BJ (cell line): ENCODE measurements at regions not wholly inside any gene's neighbourhood (a gene's known extent, or its start where the extent isn't known, plus 50 kb on each side); places are given as distances from the start of the nearest gene placed in this dataset.

Experiments used
- CTCF ChIA-PET: fragments of 350-600 bp; formaldehyde crosslinking; extraction: SDS; loops from one replicate; lab custom pipeline; 2021; ENCODE audit warnings: antibody characterized with exemption, inconsistent platforms; lab: Yijun Ruan, JAX
- POLR2A ChIA-PET: fragments of 300-600 bp; sonication (Branson Sonifier 250); formaldehyde crosslinking; extraction: SDS; loops from one replicate; lab custom pipeline; 2021; ENCODE audit warnings: antibody characterized with exemption; lab: Charles Lee
- DNase-seq: peaks from one replicate; pipeline ENCODE4 v3.0.0-alpha.2; 2011; ENCODE audit warnings: low read depth
- H3K27me3 ChIP-seq: 2 replicates; pipeline ENCODE4 v1.6.0; 2011; ENCODE audit warnings: low read length; ENCODE audit not compliant: control insufficient read depth, insufficient read depth
- H3K36me3 ChIP-seq: 2 replicates; pipeline ENCODE4 v1.5.1; 2011; ENCODE audit warnings: low read length; ENCODE audit not compliant: control insufficient read depth, insufficient read depth
- H3K4me3 ChIP-seq: 2 replicates; pipeline ENCODE4 v1.5.1; 2011; ENCODE audit warnings: low read depth, mild to moderate bottlenecking, control low read depth, low read length
- TF ChIP-seq, protein P1 (sequence below): IDR thresholded peaks from 2 replicates; pipeline ENCODE4 v1.5.1; 2011; ENCODE audit warnings: low read depth, mild to moderate bottlenecking, control low read depth, inconsistent platforms, low read length, moderate library complexity; ENCODE audit not compliant: insufficient read depth

DNA sequence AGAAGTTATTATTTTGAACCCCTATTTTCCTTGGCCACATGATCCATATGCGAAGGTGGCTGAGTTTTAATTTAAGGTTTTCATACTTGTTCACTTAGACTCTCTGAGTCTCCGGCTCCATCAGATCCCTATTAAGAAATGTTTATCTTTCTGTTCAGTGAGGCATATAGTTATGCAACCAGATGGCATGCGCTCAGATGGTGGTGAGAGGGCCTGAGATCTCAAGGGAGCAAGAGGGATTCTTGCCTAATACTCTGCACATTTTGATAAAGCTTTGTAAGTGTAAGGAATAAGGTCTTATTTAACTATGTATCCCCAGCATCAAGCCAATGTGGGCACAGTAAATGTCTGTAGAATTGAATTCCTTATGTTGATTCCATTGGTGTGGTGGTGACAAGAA lies 78.9 kb upstream of the DPH6 start:
- POLR2A ChIA-PET = interaction anchor here (0.5 kb wide), 1 partner anchor 130 kb away, joined by 3 read pairs; no protein-coding TSS in a partner anchor
- H3K27me3 ChIP-seq = no peaks in the 10 kb centered on the region
- CTCF ChIA-PET = no interaction called here
- peak; percentile 46 for DNase-seq
- no peak overlapping the region for H3K4me3 ChIP-seq
- TF ChIP-seq, protein P1, sequence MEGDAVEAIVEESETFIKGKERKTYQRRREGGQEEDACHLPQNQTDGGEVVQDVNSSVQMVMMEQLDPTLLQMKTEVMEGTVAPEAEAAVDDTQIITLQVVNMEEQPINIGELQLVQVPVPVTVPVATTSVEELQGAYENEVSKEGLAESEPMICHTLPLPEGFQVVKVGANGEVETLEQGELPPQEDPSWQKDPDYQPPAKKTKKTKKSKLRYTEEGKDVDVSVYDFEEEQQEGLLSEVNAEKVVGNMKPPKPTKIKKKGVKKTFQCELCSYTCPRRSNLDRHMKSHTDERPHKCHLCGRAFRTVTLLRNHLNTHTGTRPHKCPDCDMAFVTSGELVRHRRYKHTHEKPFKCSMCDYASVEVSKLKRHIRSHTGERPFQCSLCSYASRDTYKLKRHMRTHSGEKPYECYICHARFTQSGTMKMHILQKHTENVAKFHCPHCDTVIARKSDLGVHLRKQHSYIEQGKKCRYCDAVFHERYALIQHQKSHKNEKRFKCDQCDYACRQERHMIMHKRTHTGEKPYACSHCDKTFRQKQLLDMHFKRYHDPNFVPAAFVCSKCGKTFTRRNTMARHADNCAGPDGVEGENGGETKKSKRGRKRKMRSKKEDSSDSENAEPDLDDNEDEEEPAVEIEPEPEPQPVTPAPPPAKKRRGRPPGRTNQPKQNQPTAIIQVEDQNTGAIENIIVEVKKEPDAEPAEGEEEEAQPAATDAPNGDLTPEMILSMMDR = no peak
- H3K36me3 ChIP-seq = no peaks in the 10 kb centered on the region

DNA sequence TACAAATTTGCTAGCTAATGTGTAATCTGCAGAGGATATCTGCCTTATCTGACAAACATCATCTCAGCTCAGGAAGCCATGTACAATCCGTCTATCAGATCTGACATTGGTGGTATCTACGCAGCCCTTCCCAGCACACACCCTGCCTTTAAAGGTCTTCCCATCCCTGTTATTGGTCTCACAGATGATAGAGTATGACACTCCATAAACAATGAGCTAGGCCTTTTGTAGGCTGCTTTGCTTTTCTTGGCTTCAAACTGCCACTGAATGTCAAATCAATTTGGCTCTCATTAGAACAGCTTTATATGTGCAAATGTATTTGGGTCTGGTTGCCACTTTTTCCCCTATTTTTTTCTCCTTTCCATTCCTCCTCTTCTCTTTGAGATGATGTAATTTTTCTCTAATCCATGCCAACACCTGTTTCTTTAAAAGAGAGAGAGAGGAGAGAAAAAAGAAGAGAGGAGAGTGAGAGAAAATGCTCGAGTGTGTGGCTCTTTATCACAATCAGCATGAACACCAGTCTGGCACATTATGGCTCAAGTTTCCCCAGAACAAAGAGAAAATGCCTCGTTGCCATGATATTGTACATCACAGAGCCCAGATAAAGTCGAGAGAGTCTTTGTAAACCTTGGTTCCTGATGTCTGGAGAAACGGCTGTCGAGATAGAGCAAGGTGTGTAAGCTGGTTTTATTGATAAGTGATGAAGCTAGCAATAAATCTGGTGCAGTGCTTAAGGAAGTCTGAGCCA lies 80.8 kb upstream of the DPH6 start:
- peak; percentile 59 for DNase-seq
- ChIA-PET POLR2A (interaction anchor here (0.6 kb wide), 1 partner anchor 587 kb away, joined by 3 read pairs; no protein-coding TSS in a partner anchor), CTCF (interaction anchor here (1.1 to 1.3 kb wide), 2 partner anchors 10 to 13 kb away, joined by 3 to 4 read pairs; no protein-coding TSS in a partner anchor)
- TF ChIP-seq, protein P1 = no peak
- no peaks in the 10 kb centered on the region for H3K27me3 ChIP-seq
- no peak overlapping the region for H3K4me3 ChIP-seq
- no peaks in the 10 kb centered on the region for H3K36me3 ChIP-seq

DNA sequence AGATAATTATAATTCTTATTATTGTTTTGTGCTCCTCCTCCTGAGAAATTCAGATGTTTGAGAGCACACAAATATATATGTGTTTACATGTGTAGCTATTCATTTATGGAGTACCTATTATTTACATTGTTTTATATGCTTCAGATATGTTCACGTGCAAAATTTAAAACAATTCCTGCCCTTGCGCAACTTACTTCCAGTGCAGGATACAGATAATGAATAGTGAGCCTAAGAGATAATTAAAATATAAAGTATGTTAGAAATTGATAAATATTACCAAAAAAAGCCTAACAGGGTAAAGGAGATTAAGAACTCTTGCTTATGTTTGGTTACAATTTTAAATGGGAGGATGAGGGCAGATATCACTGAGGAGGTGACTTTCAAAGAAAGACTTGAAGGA lies 81.7 kb upstream of the DPH6 start:
- H3K36me3 ChIP-seq = no peaks in the 10 kb centered on the region
- H3K4me3 ChIP-seq = no peak overlapping the region
- POLR2A ChIA-PET = no interaction called here
- DNase-seq = no peak
- TF ChIP-seq, protein P1 = no peak
- H3K27me3 ChIP-seq = no peaks in the 10 kb centered on the region
- CTCF ChIA-PET = interaction anchor here (1.1 to 1.3 kb wide), 2 partner anchors 9 to 12 kb away, joined by 3 to 4 read pairs; no protein-coding TSS in a partner anchor

DNA sequence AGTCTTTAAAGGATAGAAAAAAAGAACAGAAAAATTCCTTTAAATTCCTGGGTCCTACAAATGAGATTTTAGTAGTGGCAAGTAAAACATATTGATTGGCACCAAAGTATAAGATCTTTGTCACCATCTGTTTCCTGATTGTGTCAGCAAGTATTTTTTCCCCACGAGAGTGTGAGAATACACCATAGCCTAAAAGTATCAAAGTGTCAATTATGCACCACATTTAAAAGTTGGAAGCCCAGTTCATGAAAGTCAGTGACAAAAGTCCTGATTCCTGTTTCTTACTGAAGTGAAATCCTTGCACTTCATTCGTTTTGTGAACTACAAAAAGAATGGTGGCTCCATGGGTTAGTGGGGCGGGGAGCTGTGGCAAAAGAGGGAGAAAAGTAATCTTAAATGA lies 83.8 kb upstream of the DPH6 start:
- ChIA-PET CTCF (no interaction called here), POLR2A (no interaction called here)
- Histone ChIP-seq H3K27me3 (no peaks in the 10 kb centered on the region), H3K36me3 (no peaks in the 10 kb centered on the region), H3K4me3 (no peak overlapping the region)
- DNase-seq = no peak
- TF ChIP-seq, protein P1 = no peak

DNA sequence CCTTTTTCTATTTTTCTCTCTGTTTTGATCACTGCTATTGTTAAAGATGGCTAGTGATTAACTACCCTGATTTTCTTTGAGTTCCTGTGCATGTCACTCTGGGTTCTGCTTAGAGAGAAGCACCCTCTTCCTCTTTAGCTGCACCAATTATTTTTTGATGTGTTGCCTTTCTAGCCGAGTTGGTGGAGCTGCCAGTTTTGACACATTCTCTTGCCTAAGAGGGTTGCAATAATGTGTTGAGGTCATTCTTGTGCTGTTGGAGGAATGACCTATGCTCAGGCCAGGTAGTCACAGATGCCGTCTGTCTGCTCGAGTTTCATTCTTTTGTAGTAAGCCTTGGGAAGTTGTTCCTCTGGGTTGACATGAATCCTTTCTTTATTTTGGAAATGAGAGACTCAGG lies 84.6 kb upstream of the DPH6 start:
- TF ChIP-seq, protein P1 = no peak
- CTCF ChIA-PET = no interaction called here

More for the DNA sequence above, 84.6 kb upstream of the DPH6 start:
- Histone ChIP-seq H3K36me3 (no peaks in the 10 kb centered on the region), H3K4me3 (no peak overlapping the region), H3K27me3 (no peaks in the 10 kb centered on the region)
- no peak for DNase-seq
- POLR2A ChIA-PET = no interaction called here
